Right lobe of liver (tissue), 4 donors: ENCODE measurements at regions not wholly inside any gene's neighbourhood (a gene's known extent, or its start where the extent isn't known, plus 50 kb on each side); places are given as distances from the start of the nearest gene placed in this dataset.

ENCODE experiments used
- CTCF ChIP-seq, 4 donors: fragments of 200-600 bp in 3 of 4; fragments of 450-650 bp in 1 of 4; IDR thresholded peaks; one replicate each; pipeline versions ENCODE4 v1.5.1 to v1.8.0; 2016 to 2022; ENCODE audit warnings: antibody characterized with exemption in 4 of 4, mild to moderate bottlenecking in 2 of 4
- POLR2A ChIP-seq: fragments of 450-650 bp; IDR thresholded peaks from one replicate; pipeline ENCODE4 v1.6.1; 2017; ENCODE audit warnings: antibody characterized with exemption, mild to moderate bottlenecking
- donor health status: DM: no; HTN: no; CAD: no.
- donor health status: DM: no; HTN: no; CAD: no.
- donor health status: DM: no; HTN: yes; CAD: no.

- TF ChIP-seq CTCF (IDR thresholded peaks at IDR 0.05) (no peak), POLR2A (no peak)
These were observed 194.3 kb downstream of the AEBP2 start for GRCh38 chr12:19633641-19634040.
